SK-N-SH treated with all-trans-retinoic acid at 6 μM for 48 hours (cell line): ENCODE measurements at regions not wholly inside any gene's neighbourhood (a gene's known extent, or its start where the extent isn't known, plus 50 kb on each side); places are given as distances from the start of the nearest gene placed in this dataset.

Experiments
- ATAC-seq: fragments of 200-7000 bp; cut with Tn5 transposase; 3 replicates; pipeline ENCODE4 v1.9.1; 2020; ENCODE audit warnings: mild to moderate bottlenecking, moderate library complexity
- BACH2 ChIP-seq: fragments of 250-450 bp; sonication (Bioruptor Pico); IDR thresholded peaks from 2 replicates; pipeline ENCODE4 v1.9.0; 2021; ENCODE audit warnings: mild to moderate bottlenecking, borderline replicate concordance
- ESRRG ChIP-seq: fragments of 250-450 bp; sonication (Bioruptor Pico); IDR thresholded peaks from 2 replicates; pipeline ENCODE4 v1.6.1; 2021; ENCODE audit warnings: mild to moderate bottlenecking
- PPARA ChIP-seq: fragments of 250-450 bp; sonication (Bioruptor Pico); IDR thresholded peaks from 2 replicates; pipeline ENCODE4 v1.5.0; 2020; ENCODE audit warnings: mild to moderate bottlenecking, borderline replicate concordance
- RARB ChIP-seq: fragments of 250-450 bp; sonication (Bioruptor Pico); IDR thresholded peaks from 2 replicates; pipeline ENCODE4 v1.8.0; 2021; ENCODE audit warnings: mild to moderate bottlenecking, moderate library complexity
- SNAI2 ChIP-seq: fragments of 250-450 bp; sonication (Bioruptor Pico); IDR thresholded peaks from 2 replicates; pipeline ENCODE4 v1.5.0; 2020; ENCODE audit warnings: mild to moderate bottlenecking, moderate library complexity
- TCF4 ChIP-seq: fragments of 250-450 bp; sonication (Bioruptor Pico); IDR thresholded peaks from 2 replicates; pipeline ENCODE4 v1.8.0; 2021; ENCODE audit warnings: mild to moderate bottlenecking, moderate library complexity, borderline replicate concordance
- TOX ChIP-seq: fragments of 250-450 bp; sonication (Bioruptor Pico); IDR thresholded peaks from 2 replicates; pipeline ENCODE4 v1.8.0; 2021; ENCODE audit warnings: mild to moderate bottlenecking, moderate library complexity, borderline replicate concordance
- ZC3H10 ChIP-seq: fragments of 250-450 bp; sonication (Bioruptor Pico); IDR thresholded peaks from 2 replicates; pipeline ENCODE4 v1.5.1; 2021; ENCODE audit warnings: mild to moderate bottlenecking, moderate library complexity
- ZNF565 ChIP-seq: fragments of 450-650 bp; formaldehyde crosslinking; conservative IDR thresholded peaks from 2 replicates; pipeline ENCODE4 v1.5.0; 2020; ENCODE audit warnings: low read depth, mild to moderate bottlenecking, moderate library complexity
- ZNF8 ChIP-seq: fragments of 450-650 bp; formaldehyde crosslinking; IDR thresholded peaks from 2 replicates; pipeline ENCODE4 v1.5.0; 2020; ENCODE audit warnings: mild to moderate bottlenecking, moderate library complexity
- TF ChIP-seq, protein P1 (sequence below): fragments of 250-450 bp; sonication (Bioruptor Pico); IDR thresholded peaks from 2 replicates; pipeline ENCODE4 v1.5.1; 2021; ENCODE audit warnings: mild to moderate bottlenecking, moderate library complexity
- TF ChIP-seq, protein P2 (sequence below): fragments of 250-450 bp; sonication (Bioruptor Pico); IDR thresholded peaks from 2 replicates; pipeline ENCODE4 v1.5.0; 2020; ENCODE audit warnings: mild to moderate bottlenecking, moderate library complexity
- TF ChIP-seq, protein P3 (sequence below): fragments of 250-450 bp; sonication (Bioruptor Pico); IDR thresholded peaks from 2 replicates; pipeline ENCODE4 v1.8.0; 2021; ENCODE audit warnings: low read depth, mild to moderate bottlenecking, moderate library complexity, borderline replicate concordance
- TF ChIP-seq, protein P4 (sequence below): fragments of 250-450 bp; sonication (Bioruptor Pico); IDR thresholded peaks from 2 replicates; pipeline ENCODE4 v1.5.1; 2020; ENCODE audit warnings: low read depth, mild to moderate bottlenecking, moderate library complexity
- TF ChIP-seq, protein P5 (sequence below): fragments of 250-450 bp; sonication (Bioruptor Pico); IDR thresholded peaks from 2 replicates; pipeline ENCODE4 v1.8.0; 2020; ENCODE audit warnings: mild to moderate bottlenecking, moderate library complexity, borderline replicate concordance

DNA sequence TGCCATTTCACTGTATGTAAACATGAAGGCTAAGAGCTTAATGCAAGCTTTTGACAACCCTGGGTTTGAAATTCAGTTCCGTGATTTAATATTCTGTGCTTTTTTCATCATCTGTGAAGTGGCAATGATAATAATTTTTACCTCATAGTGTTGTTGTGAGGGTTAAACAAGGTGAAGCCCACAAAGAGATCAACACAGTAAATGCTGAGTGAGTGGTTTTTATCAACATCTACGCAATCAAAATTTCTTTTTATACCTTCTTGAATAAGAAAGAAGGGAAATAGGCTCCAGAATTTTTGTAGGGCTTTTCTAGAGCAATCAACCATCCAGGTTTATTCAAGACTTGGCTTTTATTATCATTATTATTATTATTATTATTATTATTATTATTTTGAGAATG, 490.8 kb downstream of the SOX5 start (continued):
- TF ChIP-seq, protein P1, sequence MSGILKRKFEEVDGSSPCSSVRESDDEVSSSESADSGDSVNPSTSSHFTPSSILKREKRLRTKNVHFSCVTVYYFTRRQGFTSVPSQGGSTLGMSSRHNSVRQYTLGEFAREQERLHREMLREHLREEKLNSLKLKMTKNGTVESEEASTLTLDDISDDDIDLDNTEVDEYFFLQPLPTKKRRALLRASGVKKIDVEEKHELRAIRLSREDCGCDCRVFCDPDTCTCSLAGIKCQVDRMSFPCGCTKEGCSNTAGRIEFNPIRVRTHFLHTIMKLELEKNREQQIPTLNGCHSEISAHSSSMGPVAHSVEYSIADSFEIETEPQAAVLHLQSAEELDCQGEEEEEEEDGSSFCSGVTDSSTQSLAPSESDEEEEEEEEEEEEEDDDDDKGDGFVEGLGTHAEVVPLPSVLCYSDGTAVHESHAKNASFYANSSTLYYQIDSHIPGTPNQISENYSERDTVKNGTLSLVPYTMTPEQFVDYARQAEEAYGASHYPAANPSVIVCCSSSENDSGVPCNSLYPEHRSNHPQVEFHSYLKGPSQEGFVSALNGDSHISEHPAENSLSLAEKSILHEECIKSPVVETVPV (CRISPR knock-in tag) = no peak
- TF ChIP-seq, protein P2, sequence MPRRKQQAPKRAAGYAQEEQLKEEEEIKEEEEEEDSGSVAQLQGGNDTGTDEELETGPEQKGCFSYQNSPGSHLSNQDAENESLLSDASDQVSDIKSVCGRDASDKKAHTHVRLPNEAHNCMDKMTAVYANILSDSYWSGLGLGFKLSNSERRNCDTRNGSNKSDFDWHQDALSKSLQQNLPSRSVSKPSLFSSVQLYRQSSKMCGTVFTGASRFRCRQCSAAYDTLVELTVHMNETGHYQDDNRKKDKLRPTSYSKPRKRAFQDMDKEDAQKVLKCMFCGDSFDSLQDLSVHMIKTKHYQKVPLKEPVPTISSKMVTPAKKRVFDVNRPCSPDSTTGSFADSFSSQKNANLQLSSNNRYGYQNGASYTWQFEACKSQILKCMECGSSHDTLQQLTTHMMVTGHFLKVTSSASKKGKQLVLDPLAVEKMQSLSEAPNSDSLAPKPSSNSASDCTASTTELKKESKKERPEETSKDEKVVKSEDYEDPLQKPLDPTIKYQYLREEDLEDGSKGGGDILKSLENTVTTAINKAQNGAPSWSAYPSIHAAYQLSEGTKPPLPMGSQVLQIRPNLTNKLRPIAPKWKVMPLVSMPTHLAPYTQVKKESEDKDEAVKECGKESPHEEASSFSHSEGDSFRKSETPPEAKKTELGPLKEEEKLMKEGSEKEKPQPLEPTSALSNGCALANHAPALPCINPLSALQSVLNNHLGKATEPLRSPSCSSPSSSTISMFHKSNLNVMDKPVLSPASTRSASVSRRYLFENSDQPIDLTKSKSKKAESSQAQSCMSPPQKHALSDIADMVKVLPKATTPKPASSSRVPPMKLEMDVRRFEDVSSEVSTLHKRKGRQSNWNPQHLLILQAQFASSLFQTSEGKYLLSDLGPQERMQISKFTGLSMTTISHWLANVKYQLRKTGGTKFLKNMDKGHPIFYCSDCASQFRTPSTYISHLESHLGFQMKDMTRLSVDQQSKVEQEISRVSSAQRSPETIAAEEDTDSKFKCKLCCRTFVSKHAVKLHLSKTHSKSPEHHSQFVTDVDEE (CRISPR knock-in tag) = no peak
- no peak for TF ChIP-seq BACH2 (CRISPR knock-in tag)
- no peak for TF ChIP-seq SNAI2
- TF ChIP-seq, protein P3, sequence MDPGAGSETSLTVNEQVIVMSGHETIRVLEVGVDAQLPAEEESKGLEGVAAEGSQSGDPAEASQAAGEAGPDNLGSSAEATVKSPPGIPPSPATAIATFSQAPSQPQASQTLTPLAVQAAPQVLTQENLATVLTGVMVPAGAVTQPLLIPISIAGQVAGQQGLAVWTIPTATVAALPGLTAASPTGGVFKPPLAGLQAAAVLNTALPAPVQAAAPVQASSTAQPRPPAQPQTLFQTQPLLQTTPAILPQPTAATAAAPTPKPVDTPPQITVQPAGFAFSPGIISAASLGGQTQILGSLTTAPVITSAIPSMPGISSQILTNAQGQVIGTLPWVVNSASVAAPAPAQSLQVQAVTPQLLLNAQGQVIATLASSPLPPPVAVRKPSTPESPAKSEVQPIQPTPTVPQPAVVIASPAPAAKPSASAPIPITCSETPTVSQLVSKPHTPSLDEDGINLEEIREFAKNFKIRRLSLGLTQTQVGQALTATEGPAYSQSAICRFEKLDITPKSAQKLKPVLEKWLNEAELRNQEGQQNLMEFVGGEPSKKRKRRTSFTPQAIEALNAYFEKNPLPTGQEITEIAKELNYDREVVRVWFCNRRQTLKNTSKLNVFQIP = no peak
- TF ChIP-seq ESRRG (CRISPR knock-in tag) = no peak
- TF ChIP-seq ZNF565 = no peak
- TF ChIP-seq PPARA (CRISPR knock-in tag) = no peak

DNA sequence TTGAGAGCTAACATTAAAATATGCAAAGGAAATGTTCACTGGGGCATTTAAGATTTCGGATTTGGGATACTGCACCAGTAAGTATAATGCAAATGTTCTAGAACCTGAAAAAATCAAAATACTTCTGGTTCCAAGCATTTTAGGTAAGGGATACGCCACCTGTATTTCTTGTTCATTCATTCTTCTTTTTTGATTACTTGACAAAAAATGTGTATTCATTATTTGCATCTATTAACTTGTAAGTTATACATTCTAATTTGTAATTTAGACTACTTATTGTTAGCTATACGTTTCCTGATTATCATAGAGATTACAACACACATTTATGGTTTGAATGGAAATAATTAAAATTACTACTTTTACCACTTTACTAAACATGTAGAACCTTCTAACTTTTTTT, 486.9 kb downstream of the SOX5 start:
- TF ChIP-seq ZC3H10 (no peak), TOX (CRISPR knock-in tag) (no peak), TCF4 (CRISPR knock-in tag) (no peak), ZNF8 (CRISPR knock-in tag) (no peak), PPARA (CRISPR knock-in tag) (no peak), ZNF565 (no peak), ESRRG (CRISPR knock-in tag) (no peak), RARB (CRISPR knock-in tag) (no peak)
- TF ChIP-seq, protein P4, sequence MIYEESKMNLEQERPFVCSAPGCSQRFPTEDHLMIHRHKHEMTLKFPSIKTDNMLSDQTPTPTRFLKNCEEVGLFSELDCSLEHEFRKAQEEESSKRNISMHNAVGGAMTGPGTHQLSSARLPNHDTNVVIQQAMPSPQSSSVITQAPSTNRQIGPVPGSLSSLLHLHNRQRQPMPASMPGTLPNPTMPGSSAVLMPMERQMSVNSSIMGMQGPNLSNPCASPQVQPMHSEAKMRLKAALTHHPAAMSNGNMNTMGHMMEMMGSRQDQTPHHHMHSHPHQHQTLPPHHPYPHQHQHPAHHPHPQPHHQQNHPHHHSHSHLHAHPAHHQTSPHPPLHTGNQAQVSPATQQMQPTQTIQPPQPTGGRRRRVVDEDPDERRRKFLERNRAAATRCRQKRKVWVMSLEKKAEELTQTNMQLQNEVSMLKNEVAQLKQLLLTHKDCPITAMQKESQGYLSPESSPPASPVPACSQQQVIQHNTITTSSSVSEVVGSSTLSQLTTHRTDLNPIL (CRISPR knock-in tag) = no peak
- TF ChIP-seq, protein P2 (CRISPR knock-in tag) = no peak
- TF ChIP-seq, protein P5, sequence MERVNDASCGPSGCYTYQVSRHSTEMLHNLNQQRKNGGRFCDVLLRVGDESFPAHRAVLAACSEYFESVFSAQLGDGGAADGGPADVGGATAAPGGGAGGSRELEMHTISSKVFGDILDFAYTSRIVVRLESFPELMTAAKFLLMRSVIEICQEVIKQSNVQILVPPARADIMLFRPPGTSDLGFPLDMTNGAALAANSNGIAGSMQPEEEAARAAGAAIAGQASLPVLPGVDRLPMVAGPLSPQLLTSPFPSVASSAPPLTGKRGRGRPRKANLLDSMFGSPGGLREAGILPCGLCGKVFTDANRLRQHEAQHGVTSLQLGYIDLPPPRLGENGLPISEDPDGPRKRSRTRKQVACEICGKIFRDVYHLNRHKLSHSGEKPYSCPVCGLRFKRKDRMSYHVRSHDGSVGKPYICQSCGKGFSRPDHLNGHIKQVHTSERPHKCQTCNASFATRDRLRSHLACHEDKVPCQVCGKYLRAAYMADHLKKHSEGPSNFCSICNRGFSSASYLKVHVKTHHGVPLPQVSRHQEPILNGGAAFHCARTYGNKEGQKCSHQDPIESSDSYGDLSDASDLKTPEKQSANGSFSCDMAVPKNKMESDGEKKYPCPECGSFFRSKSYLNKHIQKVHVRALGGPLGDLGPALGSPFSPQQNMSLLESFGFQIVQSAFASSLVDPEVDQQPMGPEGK (CRISPR knock-in tag) = no peak
- TF ChIP-seq, protein P3 = no peak
- TF ChIP-seq, all 23 proteins: peak for 0
- no peak for ATAC-seq

DNA sequence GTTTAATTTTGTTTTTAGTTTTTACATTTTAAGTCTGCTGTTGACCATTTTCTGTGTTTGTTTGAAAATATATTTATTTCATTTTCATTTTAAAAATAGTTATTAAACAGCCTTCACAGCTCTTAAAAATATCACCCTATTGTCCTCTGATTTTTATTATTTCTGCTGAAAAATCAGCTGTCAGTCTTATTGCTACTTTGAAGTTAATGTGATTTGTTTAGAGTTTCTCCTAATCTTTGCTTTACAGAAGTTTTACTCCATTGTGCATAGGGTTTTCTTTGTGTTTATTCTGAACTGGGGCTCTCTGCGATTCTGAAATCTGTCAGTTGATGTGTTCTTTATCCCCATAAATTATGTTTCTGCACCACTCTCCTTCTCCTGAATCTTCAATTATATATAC, 486.3 kb downstream of the SOX5 start:
- ATAC-seq = no peak
- TF ChIP-seq ZNF565 = no peak
